Body of pancreas (tissue), 4 donors: ENCODE measurements at regions not wholly inside any gene's neighbourhood (a gene's known extent, or its start where the extent isn't known, plus 50 kb on each side); places are given as distances from the start of the nearest gene placed in this dataset.

ENCODE experiments used
- POLR2A ChIP-seq, 3 donors: fragments of 450-650 bp; IDR thresholded peaks; one replicate each; pipeline ENCODE4 v1.6.1; 2016; ENCODE audit warnings: antibody characterized with exemption in 3 of 3, mild to moderate bottlenecking in 2 of 3
- TF ChIP-seq, protein P1 (sequence below), 7 experiments: fragments of 450-650 bp in 4 of 7; fragments of 200-600 bp in 3 of 7; sonication (generic) in 3 of 7; IDR thresholded peaks; one replicate each; pipeline ENCODE4 v1.5.1; 2016 to 2019; ENCODE audit warnings: antibody characterized with exemption in 7 of 7

DNA sequence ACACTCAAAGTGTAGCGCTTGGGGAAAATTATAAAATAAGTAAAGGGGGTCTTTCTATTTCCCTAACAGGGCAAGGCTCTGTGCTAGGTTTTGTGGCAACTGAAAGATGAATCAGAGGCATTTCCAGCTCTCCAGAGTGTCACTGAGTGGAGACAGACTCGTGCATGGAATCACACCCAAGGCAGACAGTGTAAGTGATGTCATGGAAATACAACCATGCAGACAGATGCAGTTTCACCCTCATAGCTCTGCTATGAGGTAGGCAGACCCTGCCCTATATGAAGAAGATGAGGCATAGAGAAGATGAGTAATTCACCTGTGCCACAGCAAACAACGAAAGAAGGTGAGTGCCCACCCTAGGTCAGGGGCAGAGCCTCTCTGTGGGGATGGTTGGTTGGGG is 57.2 kb upstream of the PITRM1 start:
- TF ChIP-seq, protein P1, sequence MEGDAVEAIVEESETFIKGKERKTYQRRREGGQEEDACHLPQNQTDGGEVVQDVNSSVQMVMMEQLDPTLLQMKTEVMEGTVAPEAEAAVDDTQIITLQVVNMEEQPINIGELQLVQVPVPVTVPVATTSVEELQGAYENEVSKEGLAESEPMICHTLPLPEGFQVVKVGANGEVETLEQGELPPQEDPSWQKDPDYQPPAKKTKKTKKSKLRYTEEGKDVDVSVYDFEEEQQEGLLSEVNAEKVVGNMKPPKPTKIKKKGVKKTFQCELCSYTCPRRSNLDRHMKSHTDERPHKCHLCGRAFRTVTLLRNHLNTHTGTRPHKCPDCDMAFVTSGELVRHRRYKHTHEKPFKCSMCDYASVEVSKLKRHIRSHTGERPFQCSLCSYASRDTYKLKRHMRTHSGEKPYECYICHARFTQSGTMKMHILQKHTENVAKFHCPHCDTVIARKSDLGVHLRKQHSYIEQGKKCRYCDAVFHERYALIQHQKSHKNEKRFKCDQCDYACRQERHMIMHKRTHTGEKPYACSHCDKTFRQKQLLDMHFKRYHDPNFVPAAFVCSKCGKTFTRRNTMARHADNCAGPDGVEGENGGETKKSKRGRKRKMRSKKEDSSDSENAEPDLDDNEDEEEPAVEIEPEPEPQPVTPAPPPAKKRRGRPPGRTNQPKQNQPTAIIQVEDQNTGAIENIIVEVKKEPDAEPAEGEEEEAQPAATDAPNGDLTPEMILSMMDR (IDR thresholded peaks at IDR 0.05), result no peak
- TF ChIP-seq POLR2A (IDR thresholded peaks at IDR 0.05), result no peak
